Activated CD4-positive, CD25-positive, alpha-beta regulatory T cell treated with anti-CD3 and anti-CD28 coated beads, Interleukin-2, amount 50 U/mL, for 24 hours (primary cell): ENCODE measurements at regions not wholly inside any gene's neighbourhood (a gene's known extent, or its start where the extent isn't known, plus 50 kb on each side); places are given as distances from the start of the nearest gene placed in this dataset.
A peak's percentile ranks its signal among the peaks of the same experiment; 100 is the strongest.
"Not testable (repeated sequence)": the region's sequence is repeated elsewhere in the genome, so short reads cannot be mapped to it uniquely, and the experiment has no call there.

Experiments
- ATAC-seq, 2 donors: fragments of 150-1000 bp; cut with Tn5 transposase; one replicate each; pipeline ENCODE4 v1.10.0; 2021; ENCODE audit warnings: mild to moderate bottlenecking in 1 of 2, moderate library complexity in 1 of 2

GRCh38 chr5:174567506-174568141 is 156.8 kb upstream of the MSX2 start:
- no peak for ATAC-seq

DNA sequence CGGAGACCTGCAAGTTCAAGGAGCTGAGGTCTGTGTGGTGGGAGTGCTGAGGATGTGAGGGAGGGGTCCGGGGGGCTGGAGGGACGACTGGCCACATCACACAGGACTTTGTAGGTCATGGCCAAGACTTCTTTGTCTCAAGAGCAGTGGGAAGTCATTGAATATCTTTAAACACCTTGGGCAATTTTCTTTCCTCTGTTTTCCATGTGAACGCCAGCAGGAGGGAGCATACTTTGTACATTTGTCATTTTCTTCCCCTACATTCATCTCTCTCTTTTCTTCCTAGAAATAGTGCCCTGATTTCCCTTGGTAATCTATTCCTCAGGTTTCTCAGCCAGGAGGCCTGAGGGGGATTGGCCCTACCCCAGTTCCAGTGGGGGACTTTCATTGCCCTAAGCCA is 153.7 kb upstream of the MSX2 start:
- ATAC-seq: no peak

DNA sequence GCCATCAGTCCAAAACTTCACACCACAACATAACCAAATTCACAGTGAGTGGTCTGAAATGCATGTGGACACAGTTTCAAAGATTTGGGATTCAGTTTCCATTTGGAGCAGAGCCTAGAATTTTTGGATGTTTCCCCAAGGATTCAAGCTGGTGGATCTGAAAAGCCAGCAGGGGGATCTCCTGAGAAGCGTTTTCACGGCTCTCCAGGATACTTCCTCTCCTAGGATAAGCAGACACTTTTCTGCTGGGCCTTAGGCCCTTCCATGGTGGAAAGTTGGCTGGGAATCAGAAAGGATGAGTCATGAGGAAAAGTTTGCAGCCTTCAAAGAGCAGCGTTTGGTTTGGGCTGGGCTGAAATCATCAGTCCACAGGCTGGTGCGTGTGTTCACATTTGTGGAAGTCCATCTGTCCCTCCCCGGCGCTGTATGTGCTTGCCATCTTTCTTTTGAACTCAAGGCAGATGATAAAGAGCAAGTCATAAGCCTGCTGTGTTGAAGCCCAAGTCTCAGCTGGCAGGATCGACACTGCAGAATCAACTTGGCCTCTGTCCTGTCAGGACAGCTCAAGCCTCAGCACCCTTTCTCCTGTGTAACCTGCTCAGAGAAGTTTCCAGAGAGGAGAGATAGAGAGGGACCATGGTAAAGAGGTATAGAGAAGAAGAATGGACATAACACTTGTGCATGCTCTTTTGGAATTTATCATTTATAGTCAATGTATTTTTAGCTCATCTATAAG is 152.6 kb upstream of the MSX2 start:
- ATAC-seq: no peak

DNA sequence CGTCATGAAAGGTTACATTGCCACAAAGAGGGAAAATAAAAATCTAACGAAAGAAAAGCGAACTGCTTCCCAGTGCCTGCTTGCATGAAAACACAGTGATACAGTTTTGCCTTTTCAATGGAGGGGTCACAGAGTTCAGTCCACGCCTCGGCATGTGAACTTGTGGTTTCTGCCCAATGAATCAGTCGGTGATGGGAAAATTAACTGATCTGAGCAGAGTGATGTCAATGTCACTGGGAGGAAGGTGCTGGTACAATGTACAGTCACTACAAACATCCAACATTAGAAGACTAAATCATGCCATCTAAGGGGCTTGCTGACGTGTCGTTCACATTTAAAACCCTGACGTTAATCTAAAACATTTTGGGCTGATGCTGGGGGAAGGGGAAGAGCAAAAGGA is 151.8 kb upstream of the MSX2 start:
- no peak for ATAC-seq

- no peak for ATAC-seq
Observed at GRCh38 chr5:174573221-174573994, 151.0 kb upstream of the MSX2 start.

DNA sequence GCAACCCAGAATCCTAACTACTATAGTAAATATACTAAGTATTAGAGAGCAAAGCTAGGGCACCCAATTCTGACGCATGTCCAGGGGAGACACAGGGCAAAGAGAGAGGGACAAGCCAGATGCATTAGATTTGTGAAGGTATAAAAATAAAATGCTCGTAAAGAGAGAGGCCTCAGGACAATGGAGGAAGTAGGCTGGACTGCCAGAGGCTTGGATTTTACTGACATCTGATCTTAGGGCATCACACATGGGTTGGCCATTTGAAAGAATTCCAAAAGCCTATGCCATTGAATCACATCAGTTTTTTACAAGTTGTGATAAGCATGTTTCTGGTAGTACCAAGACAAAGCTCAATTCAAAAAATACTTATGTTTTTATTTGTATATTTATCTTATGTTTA is 149.3 kb upstream of the MSX2 start:
- ATAC-seq: no peak

- ATAC-seq: no peak
Observed at GRCh38 chr5:174576042-174576441, 148.3 kb upstream of the MSX2 start.

DNA sequence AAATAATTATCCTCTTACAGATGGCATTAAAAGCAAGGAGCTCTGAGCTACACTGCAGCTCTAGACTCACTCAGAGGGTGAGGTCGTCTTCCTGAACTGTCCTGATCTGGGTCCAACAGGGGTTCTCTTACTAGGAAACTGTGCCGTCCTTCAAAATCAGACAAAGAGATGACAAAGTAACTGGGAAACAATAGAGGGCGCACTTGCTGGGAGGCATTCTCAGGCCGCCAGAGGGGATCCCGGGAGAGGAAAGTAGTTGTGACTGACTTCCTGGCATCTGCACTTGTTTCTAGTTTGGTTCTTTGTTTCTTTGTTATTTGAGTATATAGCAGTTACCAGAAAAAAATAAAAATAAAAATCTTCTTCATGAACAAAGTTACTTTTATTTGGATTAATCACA is 142.9 kb upstream of the MSX2 start:
- ATAC-seq: no peak

DNA sequence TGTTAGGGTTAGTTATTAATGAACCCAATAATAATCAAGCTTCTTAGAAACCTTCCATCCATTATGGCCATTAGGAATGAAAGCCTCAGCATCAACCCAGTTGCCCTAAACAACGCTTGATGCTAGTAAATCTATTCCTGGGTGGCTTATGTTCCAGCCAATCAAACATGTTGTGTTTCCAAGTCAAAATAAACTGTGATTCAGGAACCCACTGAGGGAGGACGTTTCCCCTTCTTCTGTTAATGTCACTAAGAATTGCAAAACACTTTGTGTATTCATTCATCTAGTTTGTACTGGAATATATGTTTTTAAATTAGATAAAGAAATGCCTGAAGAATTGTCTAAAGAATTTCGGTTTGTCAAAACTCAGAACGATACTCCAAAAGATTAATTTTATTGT is 142.5 kb upstream of the MSX2 start:
- ATAC-seq: no peak

DNA sequence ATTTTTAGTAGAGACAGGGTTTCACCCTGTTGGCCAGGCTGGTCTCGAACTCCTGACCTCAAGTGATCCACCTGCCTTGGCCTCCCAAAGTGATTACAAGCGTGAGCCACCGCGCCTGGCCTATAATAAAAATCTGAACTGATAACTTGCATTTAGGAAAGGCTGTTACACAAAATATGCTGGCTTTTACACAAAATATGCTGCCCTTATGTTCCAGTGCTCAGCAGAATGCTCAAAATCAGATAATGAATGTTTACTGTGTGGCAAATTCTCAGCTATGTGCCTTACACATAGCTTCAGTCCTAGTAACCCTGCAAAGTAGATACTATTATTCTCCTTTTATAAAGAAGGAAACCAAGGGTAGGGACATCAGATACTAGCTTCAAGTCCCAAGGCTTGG is 141.3 kb upstream of the MSX2 start:
- no peak for ATAC-seq

DNA sequence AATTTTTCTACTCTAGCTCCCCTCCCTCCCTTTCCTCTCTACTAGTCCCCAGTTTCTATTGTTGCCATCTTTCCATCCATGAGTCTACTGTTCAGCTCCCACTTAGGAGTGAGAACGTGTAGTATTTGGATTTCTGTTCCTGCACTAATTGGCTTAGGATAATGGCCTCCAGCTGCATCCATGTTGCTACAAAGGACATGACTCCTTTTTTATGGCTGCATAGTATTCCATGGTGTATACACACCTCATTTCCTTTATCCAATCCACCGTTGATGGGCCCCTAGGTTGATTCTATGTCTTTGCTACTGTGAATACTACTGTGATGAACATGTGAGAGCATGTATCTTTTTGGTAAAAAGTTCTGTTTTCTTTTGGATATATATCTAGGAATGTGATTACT is 138.9 kb upstream of the MSX2 start:
- no peak for ATAC-seq

GRCh38 chr5:174586163-174586562 is 138.2 kb upstream of the MSX2 start:
- not testable (repeated sequence) for ATAC-seq

DNA sequence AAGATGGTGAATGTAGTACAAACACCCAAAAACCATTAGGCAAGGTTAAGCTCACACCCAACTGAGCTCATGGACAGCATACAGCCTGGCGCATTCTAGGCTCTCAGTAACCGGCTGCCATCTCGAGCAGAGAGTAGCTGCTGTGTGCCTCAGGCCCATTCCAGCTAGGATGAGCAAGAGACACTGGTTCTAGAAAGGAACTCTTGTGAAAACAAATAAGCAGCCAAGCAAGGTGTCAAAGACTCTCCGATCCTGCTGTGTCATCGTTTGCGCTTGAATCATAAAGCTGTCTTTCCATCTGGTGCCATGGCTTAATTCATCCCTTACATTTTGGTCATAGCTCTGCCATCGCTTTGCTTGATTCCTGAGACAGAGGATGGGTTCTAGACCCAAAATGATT is 135.4 kb upstream of the MSX2 start:
- ATAC-seq: no peak

DNA sequence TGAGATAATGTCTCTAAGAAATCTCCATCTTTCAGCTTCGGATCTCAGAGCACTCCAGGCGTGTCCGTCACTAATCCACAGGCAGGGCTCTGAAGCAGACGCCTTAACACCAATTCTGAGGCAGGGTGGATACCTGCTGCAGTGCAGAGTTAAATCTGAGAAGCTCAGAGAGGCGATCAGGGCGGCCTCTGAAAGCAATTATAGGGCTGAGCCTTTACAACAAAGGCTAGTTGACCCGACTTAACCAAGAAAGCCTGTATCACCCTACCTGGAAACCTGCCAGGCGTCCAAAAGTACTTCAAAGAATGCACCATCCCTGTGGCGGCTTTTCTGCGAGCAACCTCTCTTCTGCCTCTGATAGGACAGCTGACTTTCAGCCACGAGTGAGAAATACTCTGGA is 134.8 kb upstream of the MSX2 start:
- no peak for ATAC-seq

- no peak for ATAC-seq
Observed at GRCh38 chr5:174590820-174591219, 133.6 kb upstream of the MSX2 start.

GRCh38 chr5:174596429-174596828 is 128.0 kb upstream of the MSX2 start:
- ATAC-seq: no peak

DNA sequence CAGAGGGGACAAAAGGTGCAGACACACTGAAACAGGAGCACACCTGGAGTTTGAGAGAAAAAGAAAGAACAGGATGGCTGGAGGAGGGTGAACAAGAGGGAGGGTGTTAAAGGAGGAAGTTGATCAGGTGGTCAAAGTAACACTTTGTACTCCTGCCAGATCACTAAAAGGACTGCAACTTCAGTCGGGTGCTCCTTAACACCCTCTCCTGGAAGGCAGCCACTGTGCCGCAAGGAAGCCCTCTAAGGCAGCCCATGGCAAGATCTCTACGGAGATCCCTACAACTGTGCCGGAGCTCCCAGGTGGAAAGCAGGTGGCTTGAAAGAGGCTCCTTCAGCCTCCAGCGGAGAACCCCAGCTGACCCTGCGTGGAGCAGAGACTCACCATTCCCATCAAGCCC is 124.4 kb upstream of the MSX2 start:
- ATAC-seq: no peak

DNA sequence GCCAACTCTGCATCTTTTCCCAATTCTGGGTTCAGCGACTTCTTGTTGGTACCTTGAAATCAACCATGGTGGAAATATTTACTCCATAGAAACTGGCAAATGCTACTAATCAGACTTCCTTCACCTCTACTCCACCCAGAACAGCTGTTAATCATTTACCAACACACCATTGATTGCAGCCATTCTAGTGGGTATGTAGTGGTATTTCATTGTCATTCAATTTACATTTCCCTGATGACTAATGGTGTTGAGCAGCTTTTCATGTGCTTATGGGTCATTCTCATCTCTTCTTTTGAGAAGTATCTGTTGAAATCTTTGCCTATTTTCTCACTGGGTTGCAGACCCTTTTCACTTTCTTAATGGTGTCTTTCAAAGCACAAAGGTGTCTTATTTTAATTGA is 122.4 kb upstream of the MSX2 start:
- ATAC-seq: no peak

GRCh38 chr5:174606153-174606552 is 118.2 kb upstream of the MSX2 start:
- ATAC-seq: no peak

DNA sequence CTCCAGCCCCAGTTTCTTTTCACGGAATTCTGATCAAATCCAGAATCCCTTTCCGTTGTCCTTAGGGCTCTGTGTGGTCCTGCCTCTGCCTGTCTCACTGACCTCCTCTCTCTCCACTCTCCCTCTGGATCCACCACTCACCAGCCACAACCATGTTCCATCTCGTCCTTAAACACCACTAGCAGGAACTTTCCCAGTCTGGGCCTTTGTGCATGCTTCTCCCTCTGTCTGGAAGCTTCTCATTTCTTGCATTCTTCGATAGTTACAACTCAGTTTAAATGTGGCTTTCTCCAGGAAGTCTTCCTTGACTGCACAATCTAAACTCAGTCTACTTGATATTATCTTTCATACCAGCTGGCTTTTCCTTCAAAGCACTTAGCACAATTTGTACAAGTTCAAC is 117.7 kb upstream of the MSX2 start:
- ATAC-seq: no peak

DNA sequence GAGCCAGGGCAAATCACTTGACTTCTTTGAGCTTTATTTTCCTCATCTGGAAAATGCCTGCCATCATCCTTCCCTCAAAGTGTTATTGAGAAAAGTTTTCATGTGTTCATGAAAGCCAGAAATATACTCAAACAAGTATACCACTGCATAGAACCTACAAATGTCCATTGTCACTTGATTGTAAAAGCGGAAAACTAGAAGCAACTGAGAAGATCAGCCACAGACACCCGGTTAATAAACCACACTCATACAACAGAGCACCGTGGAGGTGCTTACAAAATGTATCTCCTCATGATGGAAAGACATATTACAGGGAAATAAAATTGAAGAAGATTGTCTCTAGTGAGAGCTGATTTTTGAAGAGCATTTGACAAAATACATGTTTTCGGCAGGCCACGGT is 117.2 kb upstream of the MSX2 start:
- ATAC-seq: no peak

- ATAC-seq: no peak
Observed at GRCh38 chr5:174607916-174608315, 116.5 kb upstream of the MSX2 start.

DNA sequence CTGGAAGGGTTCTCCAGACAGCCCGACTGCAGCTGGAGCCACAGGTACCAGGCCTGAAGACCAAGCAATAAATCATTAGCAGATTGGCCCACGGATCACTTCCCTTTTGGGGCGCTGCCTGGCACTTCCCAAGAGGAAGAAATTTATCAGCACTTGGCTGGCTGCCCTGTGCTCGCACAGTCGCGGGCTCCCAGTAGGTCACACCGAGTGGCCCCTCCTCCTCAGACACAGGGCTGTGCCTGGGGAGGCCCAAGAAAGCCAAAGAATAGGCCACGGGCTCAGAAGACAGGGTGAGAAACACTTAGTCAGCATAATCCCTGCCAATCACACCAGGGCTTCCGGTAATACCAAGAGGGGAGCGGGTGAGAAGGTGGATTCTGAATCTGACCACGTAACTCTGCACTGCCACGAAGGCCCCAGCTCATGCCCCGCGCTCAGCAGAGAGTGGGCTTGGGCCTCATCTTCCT is 115.7 kb upstream of the MSX2 start:
- ATAC-seq: peak in 1 of 2 donors; percentile 28

- no peak for ATAC-seq
Observed at GRCh38 chr5:174609116-174609515, 115.3 kb upstream of the MSX2 start.
